SK-N-SH (cell line): ENCODE measurements at regions not wholly inside any gene's neighbourhood (a gene's known extent, or its start where the extent isn't known, plus 50 kb on each side); places are given as distances from the start of the nearest gene placed in this dataset.

ENCODE experiments used
- CHD2 ChIP-seq: fragments of 150-350 bp; IDR thresholded peaks from 2 replicates; pipeline ENCODE4 v1.6.1; 2018; ENCODE audit warnings: low read length; ENCODE audit not compliant: partially characterized antibody
- FOXM1 ChIP-seq: IDR thresholded peaks from 2 replicates; pipeline ENCODE4 v1.4.0; 2012; ENCODE audit warnings: low read depth, mild to moderate bottlenecking
- MAX ChIP-seq: IDR thresholded peaks from 2 replicates; pipeline ENCODE4 v1.4.0; 2012; ENCODE audit warnings: low read depth
- MXI1 ChIP-seq: IDR thresholded peaks from 2 replicates; pipeline ENCODE4 v1.6.1; 2012; ENCODE audit warnings: mild to moderate bottlenecking, low read depth, low read length, improper control_type of control experiment
- POLR2AphosphoS5 ChIP-seq: IDR thresholded peaks from 2 replicates; pipeline ENCODE4 v1.6.1; 2012; ENCODE audit warnings: low read depth, low read length
- RAD21 ChIP-seq: IDR thresholded peaks from 2 replicates; pipeline ENCODE4 v1.6.1; 2012; ENCODE audit warnings: mild to moderate bottlenecking, low read length
- SIN3A ChIP-seq: IDR thresholded peaks from 2 replicates; pipeline ENCODE4 v1.6.1; 2012; ENCODE audit warnings: low read depth, mild to moderate bottlenecking, low read length, moderate library complexity, borderline replicate concordance
- TAF1 ChIP-seq: IDR thresholded peaks from 2 replicates; pipeline ENCODE4 v1.6.1; 2012; ENCODE audit warnings: low read depth, mild to moderate bottlenecking, low read length, moderate library complexity, borderline replicate concordance
- YY1 ChIP-seq: IDR thresholded peaks from 2 replicates; pipeline ENCODE4 v1.4.0; 2012; ENCODE audit warnings: low read depth, mild to moderate bottlenecking
- TF ChIP-seq, protein P1 (sequence below): fragments of 150-350 bp; IDR thresholded peaks from 2 replicates; pipeline ENCODE4 v1.6.1; 2017; ENCODE audit warnings: antibody characterized with exemption, low read length, low read depth, borderline replicate concordance
- TF ChIP-seq, protein P2 (sequence below): fragments of 200-600 bp; sonication (generic); IDR thresholded peaks from 2 replicates; pipeline ENCODE4 v1.6.1; 2017; ENCODE audit warnings: antibody characterized with exemption, mild to moderate bottlenecking, moderate library complexity
- TF ChIP-seq, protein P3 (sequence below): IDR thresholded peaks from 2 replicates; pipeline ENCODE4 v1.6.1; 2012; ENCODE audit warnings: mild to moderate bottlenecking, low read depth, low read length, moderate library complexity

GRCh38 chr6:4250645-4251044 is 115.3 kb upstream of the ECI2 start:
- no peak for TF ChIP-seq MAX
- TF ChIP-seq FOXM1: no peak
- no peak for TF ChIP-seq RAD21
- TF ChIP-seq, protein P1, sequence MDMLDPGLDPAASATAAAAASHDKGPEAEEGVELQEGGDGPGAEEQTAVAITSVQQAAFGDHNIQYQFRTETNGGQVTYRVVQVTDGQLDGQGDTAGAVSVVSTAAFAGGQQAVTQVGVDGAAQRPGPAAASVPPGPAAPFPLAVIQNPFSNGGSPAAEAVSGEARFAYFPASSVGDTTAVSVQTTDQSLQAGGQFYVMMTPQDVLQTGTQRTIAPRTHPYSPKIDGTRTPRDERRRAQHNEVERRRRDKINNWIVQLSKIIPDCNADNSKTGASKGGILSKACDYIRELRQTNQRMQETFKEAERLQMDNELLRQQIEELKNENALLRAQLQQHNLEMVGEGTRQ: no peak
- TF ChIP-seq POLR2AphosphoS5: no peak
- TF ChIP-seq TAF1: no peak
- no peak for TF ChIP-seq CHD2
- TF ChIP-seq, protein P2, sequence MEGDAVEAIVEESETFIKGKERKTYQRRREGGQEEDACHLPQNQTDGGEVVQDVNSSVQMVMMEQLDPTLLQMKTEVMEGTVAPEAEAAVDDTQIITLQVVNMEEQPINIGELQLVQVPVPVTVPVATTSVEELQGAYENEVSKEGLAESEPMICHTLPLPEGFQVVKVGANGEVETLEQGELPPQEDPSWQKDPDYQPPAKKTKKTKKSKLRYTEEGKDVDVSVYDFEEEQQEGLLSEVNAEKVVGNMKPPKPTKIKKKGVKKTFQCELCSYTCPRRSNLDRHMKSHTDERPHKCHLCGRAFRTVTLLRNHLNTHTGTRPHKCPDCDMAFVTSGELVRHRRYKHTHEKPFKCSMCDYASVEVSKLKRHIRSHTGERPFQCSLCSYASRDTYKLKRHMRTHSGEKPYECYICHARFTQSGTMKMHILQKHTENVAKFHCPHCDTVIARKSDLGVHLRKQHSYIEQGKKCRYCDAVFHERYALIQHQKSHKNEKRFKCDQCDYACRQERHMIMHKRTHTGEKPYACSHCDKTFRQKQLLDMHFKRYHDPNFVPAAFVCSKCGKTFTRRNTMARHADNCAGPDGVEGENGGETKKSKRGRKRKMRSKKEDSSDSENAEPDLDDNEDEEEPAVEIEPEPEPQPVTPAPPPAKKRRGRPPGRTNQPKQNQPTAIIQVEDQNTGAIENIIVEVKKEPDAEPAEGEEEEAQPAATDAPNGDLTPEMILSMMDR: no peak
- TF ChIP-seq YY1: no peak
- no peak for TF ChIP-seq SIN3A
- TF ChIP-seq, protein P3, sequence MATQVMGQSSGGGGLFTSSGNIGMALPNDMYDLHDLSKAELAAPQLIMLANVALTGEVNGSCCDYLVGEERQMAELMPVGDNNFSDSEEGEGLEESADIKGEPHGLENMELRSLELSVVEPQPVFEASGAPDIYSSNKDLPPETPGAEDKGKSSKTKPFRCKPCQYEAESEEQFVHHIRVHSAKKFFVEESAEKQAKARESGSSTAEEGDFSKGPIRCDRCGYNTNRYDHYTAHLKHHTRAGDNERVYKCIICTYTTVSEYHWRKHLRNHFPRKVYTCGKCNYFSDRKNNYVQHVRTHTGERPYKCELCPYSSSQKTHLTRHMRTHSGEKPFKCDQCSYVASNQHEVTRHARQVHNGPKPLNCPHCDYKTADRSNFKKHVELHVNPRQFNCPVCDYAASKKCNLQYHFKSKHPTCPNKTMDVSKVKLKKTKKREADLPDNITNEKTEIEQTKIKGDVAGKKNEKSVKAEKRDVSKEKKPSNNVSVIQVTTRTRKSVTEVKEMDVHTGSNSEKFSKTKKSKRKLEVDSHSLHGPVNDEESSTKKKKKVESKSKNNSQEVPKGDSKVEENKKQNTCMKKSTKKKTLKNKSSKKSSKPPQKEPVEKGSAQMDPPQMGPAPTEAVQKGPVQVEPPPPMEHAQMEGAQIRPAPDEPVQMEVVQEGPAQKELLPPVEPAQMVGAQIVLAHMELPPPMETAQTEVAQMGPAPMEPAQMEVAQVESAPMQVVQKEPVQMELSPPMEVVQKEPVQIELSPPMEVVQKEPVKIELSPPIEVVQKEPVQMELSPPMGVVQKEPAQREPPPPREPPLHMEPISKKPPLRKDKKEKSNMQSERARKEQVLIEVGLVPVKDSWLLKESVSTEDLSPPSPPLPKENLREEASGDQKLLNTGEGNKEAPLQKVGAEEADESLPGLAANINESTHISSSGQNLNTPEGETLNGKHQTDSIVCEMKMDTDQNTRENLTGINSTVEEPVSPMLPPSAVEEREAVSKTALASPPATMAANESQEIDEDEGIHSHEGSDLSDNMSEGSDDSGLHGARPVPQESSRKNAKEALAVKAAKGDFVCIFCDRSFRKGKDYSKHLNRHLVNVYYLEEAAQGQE: no peak
- TF ChIP-seq MXI1: no peak
